HG03521 (cell line): ENCODE measurements at regions not wholly inside any gene's neighbourhood (a gene's known extent, or its start where the extent isn't known, plus 50 kb on each side); places are given as distances from the start of the nearest gene placed in this dataset.
A peak's percentile ranks its signal among the peaks of the same experiment; 100 is the strongest.
"Not testable (repeated sequence)": the region's sequence is repeated elsewhere in the genome, so short reads cannot be mapped to it uniquely, and the experiment has no call there.

ENCODE experiments used
- ATAC-seq: cut with Tn5 transposase; IDR thresholded peaks from one replicate; pipeline ENCODE4 v1.9.1; 2021; ENCODE audit warnings: mild to moderate bottlenecking, moderate library complexity; ENCODE audit not compliant: unreplicated experiment

- not testable (repeated sequence) for ATAC-seq
Observed at GRCh38 chr15:22134941-22135566, 54.7 kb downstream of the OR4M2 start.

- not testable (repeated sequence) for ATAC-seq
Observed at GRCh38 chr15:22137572-22137971, 57.2 kb downstream of the OR4M2 start.

GRCh38 chr15:22141106-22141505 is 60.8 kb downstream of the OR4M2 start:
- not testable (repeated sequence) for ATAC-seq

- ATAC-seq, result peak; percentile 79
Observed at GRCh38 chr15:22148109-22148508, 67.8 kb downstream of the OR4M2 start.

DNA sequence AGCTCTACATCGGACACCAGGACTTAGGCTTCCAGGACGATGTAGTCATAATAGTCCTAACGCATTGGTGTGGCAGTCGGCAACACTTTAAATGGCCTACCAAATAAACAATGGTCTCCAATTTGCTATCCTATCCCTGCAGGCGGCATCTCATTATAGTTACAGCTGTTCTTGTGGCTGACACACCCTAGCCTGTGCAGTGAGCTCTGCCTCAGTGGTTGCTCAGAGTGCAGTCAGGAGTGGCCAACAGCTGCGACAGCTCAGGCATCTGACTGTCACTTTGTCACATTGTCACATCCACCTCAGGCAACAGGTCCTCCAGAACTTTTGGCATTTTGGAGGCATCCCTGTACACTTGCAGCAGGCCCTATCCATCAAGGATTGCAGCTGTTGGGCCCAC is 77.9 kb downstream of the OR4M2 start:
- ATAC-seq, result not testable (repeated sequence)

DNA sequence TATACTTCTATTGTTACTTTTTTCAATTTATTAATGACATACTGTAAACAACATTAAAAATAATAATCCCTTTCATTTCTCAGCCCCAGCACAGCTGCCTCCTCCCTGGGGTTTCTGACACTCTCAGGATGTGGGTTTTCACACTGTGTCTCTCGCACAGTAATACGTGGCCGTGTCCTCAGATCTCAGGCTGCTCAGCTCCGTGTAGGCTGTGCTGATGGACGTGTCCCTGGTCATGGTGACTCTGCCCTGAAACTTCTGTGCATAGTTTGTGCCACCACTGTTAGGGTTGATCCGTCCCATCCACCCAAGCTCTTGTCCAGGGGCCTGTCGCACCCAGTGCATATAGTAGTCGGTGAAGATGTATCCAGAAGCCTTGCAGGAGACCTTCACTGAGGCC is 80.0 kb downstream of the OR4M2 start:
- ATAC-seq, result peak; percentile 15

DNA sequence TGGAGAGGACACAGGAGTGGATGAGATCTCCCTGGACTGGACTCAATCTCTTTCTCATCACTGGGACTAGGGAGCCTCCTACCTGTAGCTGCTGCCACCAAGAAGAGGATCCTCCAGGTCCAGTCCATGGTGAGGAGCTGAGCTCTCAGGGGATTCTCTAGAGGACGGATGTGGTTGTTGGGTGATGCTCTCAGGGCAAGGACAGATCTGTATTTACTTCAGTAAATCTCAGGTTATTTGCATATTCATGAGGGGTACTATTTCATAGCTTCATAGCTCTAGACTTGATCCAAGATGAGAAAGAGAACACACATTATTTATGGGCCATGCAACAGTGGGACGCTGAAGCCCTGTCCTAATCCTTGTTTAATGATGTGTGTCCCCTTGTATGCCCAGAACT is 80.4 kb downstream of the OR4M2 start:
- ATAC-seq, result peak; percentile 80

- ATAC-seq, result peak; percentile 66
Observed at GRCh38 chr15:22161398-22161797, 81.1 kb downstream of the OR4M2 start.

- ATAC-seq, result not testable (repeated sequence)
Observed at GRCh38 chr15:22163715-22164114, 83.4 kb downstream of the OR4M2 start.

GRCh38 chr15:22167521-22167920 is 87.2 kb downstream of the OR4M2 start:
- ATAC-seq, result not testable (repeated sequence)

DNA sequence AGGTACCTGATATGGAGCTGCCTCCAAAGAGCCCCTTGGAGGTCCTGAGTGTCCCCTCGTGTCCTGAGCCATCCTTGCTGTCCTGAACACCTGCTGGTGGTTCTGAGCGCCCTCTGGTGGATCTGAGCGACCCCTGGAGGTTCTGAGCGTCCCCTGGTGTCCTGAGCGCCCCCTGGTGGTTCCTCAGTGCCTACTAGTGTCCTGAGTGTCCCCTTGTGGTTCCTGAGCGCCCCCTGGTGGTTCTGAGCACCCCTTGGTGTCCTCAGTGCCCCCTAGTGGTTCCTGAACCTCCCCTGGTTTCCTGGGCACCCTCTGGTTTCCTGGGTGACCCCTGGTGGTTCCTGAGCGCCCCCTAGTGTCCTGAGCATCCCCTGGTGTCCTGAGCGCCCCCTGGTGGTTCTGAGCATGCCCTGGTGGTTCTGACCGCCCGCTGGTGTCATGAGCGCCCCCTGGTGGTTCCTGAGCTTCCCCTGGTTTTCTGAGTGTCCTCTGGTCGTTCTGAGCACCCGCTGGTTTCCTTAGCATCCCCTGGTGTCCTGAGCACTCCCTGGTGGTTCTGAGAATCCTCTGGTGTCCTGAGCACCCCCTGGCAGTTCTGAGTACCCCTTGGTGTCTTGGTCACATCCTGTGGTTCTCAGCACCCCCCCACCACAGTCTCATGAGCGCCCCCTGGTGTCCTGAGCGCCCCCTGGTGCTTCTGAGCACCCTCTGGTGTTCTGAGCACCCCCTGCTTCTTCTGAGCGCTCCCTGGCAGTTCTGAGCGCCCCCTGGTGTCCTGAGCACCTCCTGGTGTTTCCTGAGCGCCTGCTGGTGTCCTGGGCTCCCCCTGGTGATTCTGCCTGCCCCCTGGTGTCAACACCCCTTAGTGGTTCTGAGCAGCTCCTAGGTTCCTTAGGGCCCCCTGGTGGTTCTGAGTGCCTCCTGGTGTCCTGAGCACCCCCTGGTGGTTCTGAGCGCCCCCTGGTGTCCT is 93.0 kb downstream of the OR4M2 start:
- ATAC-seq, result peak; percentile 72

DNA sequence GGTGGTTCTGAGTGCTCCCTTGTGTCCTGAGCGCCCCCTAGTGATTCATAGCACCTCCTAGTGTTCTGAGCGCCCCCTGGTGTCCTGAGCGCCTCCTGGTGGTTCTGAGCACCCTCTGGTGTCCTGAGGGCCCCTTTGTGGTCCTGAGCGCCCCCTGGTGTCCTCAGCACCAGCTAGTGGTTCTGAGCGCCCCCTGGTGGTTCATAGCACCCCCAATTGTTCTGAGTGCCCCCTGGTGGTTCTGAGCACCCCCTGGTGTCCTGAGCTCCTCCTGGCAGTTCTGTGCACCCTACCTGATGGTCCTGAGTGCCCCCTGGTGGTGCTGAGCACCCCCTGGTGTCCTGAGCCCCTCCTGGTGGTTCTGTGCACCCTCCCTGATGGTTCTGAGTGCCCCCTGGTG is 93.8 kb downstream of the OR4M2 start:
- ATAC-seq, result peak; percentile 52

DNA sequence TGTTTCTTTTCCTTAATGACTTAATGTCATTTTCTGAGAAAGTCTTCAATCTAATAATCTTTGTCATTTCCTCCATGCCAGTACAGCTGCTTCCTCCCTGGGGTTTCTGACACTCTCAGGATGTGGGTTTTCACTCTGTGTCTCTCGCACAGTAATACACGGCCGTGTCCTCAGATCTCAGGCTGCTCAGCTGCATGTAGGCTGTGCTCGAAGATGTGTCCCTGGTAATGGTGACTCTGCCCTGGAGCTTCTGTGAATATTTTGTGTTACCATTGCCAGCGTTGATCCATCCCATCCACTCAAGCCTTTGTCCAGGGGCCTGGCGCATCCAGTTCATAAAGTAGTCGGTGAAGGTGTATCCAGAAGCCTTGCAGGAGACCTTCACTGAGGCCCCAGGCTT is 97.6 kb downstream of the OR4M2 start:
- ATAC-seq, result not testable (repeated sequence)

DNA sequence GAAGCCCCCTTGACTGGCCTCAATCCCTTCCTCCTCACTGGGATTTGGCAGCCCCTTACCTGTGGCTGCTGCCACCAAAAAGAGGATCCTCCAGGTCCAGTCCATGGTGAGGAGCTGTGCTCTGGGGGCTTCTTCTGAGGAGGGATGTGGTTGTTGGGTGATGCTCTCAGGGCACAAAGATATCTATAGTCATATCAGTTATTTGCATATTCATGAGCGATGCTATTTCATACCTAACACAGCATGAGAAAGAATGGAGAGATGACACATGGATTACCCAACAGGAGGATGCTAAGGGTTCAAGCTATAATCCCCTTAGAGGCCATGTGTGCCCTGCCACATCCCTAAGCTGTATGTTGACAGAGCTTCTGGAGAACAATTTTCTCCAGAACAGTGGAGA is 98.1 kb downstream of the OR4M2 start:
- ATAC-seq, result not testable (repeated sequence)

- ATAC-seq, result not testable (repeated sequence)
Observed at GRCh38 chr15:22179043-22179442, 98.7 kb downstream of the OR4M2 start.

GRCh38 chr15:22180611-22181010 is 100.3 kb downstream of the OR4M2 start:
- ATAC-seq, result not testable (repeated sequence)

GRCh38 chr15:22184678-22185077 is 104.4 kb downstream of the OR4M2 start:
- ATAC-seq, result not testable (repeated sequence)

- ATAC-seq, result not testable (repeated sequence)
Observed at GRCh38 chr15:22186846-22187532, 106.7 kb downstream of the OR4M2 start.

DNA sequence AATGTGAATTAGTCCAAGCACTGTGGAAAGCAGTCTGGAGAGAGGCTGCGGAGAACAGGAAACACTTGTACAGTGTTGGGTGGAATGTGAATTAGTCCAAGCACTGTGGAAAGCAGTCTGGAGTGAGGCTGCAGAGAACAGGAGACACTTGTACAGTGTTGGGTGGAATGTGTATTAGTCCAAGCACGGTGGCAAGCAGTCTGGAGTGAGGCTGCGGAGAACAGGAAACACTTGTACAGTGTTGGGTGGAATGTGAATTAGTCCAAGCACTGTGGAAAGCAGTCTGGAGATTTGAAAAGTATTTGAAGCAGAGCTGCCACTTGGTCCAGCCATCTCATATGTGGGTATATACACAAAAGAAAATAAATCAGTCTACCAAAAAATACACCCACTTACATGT is 111.5 kb downstream of the OR4M2 start:
- not testable (repeated sequence) for ATAC-seq

DNA sequence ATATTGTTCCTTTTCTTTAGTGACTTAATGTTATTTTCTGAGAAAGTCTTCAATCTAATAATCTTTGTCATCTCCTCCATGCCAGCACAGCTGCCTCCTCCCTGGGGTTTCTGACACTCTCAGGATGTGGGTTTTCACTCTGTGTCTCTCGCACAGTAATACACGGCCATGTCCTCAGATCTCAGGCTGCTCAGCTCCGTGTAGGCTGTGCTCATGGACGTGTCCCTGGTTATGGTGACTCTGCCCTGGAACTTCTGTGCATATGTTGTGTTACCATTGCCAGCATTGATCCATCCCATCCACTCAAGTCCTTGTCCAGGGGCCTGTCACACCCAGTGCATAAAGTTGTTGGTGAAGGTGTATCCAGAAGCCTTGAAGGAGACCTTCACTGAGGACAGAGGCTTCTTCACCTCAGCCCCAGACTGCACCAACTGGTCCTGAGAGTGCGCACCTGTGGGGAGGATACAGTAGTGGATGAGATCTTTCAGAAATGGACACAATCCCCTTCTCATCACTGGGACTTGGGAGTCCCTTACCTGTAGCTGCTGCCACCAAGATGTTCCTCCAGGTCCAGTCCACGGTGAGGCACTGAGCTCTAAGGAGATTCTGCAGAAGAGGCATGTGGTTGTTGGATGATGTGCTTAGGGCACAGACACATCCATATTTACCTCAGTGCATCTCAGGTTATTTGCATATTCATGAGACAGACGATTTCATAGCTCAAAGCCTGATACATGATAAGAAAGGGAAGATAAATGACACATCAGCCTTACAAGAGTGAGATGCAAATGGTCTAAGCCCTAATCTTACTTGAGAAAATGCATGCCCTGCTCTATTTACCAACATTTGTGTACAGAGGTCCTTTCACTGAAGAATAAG is 114.7 kb downstream of the OR4M2 start:
- not testable (repeated sequence) for ATAC-seq
